ENCODE measurements at regions not wholly inside any gene's neighbourhood (a gene's known extent, or its start where the extent isn't known, plus 50 kb on each side); places are given as distances from the start of the nearest gene placed in this dataset.

DNA sequence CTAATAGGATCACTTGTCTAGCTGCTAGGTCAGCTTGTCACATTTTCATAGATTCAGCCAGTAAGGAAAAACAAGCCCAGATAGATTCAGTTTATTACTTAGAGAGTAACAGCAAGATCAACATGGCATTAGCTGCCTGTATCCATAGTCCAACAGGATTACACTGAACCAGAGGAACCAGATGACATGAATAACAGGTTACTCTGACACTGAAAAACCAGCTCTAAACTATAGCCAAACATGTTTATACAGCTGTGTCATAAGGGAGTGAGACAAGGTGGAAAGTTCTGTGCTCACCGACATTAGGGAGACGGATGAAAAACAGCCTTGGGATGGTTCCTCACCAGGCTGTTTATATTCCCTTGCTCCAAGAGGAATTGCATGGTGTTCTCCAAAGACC lies 102.9 kb upstream of the EOLA2 start:
- TF ChIP-seq, protein P1, sequence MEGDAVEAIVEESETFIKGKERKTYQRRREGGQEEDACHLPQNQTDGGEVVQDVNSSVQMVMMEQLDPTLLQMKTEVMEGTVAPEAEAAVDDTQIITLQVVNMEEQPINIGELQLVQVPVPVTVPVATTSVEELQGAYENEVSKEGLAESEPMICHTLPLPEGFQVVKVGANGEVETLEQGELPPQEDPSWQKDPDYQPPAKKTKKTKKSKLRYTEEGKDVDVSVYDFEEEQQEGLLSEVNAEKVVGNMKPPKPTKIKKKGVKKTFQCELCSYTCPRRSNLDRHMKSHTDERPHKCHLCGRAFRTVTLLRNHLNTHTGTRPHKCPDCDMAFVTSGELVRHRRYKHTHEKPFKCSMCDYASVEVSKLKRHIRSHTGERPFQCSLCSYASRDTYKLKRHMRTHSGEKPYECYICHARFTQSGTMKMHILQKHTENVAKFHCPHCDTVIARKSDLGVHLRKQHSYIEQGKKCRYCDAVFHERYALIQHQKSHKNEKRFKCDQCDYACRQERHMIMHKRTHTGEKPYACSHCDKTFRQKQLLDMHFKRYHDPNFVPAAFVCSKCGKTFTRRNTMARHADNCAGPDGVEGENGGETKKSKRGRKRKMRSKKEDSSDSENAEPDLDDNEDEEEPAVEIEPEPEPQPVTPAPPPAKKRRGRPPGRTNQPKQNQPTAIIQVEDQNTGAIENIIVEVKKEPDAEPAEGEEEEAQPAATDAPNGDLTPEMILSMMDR (IDR thresholded peaks at IDR 0.05): no peak
- no peak for TF ChIP-seq POLR2AphosphoS5 (IDR thresholded peaks at IDR 0.05; ENCODE audit: insufficient read depth in 1 of 2, low read depth in 1 of 2)
